ENCODE measurements at regions not wholly inside any gene's neighbourhood (a gene's known extent, or its start where the extent isn't known, plus 50 kb on each side); places are given as distances from the start of the nearest gene placed in this dataset.
A peak's percentile ranks its signal among the peaks of the same experiment; 100 is the strongest.
"Not testable (repeated sequence)": the region's sequence is repeated elsewhere in the genome, so short reads cannot be mapped to it uniquely, and the experiment has no call there.

DNA sequence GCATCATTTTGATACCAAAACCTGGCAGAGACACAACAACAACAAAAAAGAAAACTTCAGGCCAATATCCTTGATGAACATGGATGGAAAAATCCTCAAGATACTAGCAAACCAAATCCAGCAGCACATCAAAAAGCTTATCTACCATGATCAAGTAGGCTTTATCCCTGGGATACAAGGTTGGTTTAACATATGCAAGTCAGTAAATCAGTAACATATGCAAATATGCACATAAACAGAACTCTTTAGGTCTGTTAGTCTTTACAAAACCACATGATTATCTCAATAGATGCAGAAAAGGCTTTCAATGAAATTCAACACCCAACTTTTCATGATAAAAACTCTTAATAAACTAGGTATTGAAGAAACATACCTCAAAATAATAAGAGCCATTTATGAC is 587.5 kb upstream of the CELF4 start:
- H3K4me1 ChIP-seq (ENCODE audit: insufficient read depth); H3K79me2 ChIP-seq (replicated peaks; ENCODE audit: insufficient read depth); H3K4me3 ChIP-seq; H3K27me3 ChIP-seq (ENCODE audit: insufficient read depth); H3K27ac Mint-ChIP-seq; H3K4me3 Mint-ChIP-seq; H4K20me1 ChIP-seq (replicated peaks; ENCODE audit: insufficient read depth); H3K36me3 Mint-ChIP-seq (ENCODE audit: low read depth); H3K27me3 Mint-ChIP-seq (ENCODE audit: insufficient read depth, low read depth, poor library complexity); H2AFZ ChIP-seq; H3K4me2 ChIP-seq; DNase-seq (ENCODE audit: low spot score); ATAC-seq; H3K4me1 Mint-ChIP-seq; H3K9me2 ChIP-seq (ENCODE audit: insufficient read depth); H3F3A ChIP-seq (replicated peaks; ENCODE audit: low read depth); H3K36me3 ChIP-seq (ENCODE audit: insufficient read depth); H3K27ac ChIP-seq (ENCODE audit: low read depth): not testable (repeated sequence)
- peaks cover 13% of the 10 kb centered on the region; the same call in 2 of the 3 replicates for H3K9me3 Mint-ChIP-seq

DNA sequence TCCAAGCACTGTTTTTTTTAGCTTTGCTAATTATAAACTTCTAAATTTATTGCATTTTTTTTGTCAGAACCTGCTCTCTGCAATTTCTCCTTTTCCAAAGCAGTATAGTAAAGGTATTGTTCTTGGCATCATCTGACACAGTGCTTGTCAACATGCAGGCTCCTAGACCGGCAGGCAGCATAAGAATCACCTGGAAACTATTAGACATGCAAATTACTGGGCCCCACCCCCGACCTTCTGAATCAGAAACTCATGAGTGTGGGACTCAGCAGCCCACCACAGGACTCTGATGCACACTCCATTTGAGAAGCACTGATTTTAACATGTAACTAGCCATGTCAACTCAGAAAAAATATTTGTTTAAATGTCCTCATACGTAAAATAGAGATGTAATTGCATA is 551.1 kb upstream of the CELF4 start:
- peaks cover 9% of the 10 kb centered on the region for H3K4me1 Mint-ChIP-seq
- Histone ChIP-seq H3K4me3 (no peak overlapping the region), H3K36me3 (ENCODE audit: insufficient read depth) (no peaks in the 10 kb centered on the region), H4K20me1 (replicated peaks; ENCODE audit: insufficient read depth) (no peaks in the 10 kb centered on the region), H3K4me1 (ENCODE audit: insufficient read depth) (no peaks in the 10 kb centered on the region), H3F3A (replicated peaks; ENCODE audit: low read depth) (no peaks in the 10 kb centered on the region), H3K27me3 (ENCODE audit: insufficient read depth) (no peaks in the 10 kb centered on the region), H3K4me2 (no peak overlapping the region), H3K27ac (ENCODE audit: low read depth) (no peak overlapping the region), H3K79me2 (replicated peaks; ENCODE audit: insufficient read depth) (no peaks in the 10 kb centered on the region), H3K9me2 (ENCODE audit: insufficient read depth) (no peaks in the 10 kb centered on the region), H2AFZ (no peak overlapping the region)
- H3K9me3 Mint-ChIP-seq: no peaks in the 10 kb centered on the region
- no peak overlapping the region for H3K27ac Mint-ChIP-seq
- no peak for TF ChIP-seq REST (IDR thresholded peaks at IDR 0.05; ENCODE audit: unreplicated experiment)
- TF ChIP-seq STAT1 (IDR thresholded peaks at IDR 0.05; ENCODE audit: unreplicated experiment): no peak
- TF ChIP-seq POLR2AphosphoS5 (IDR thresholded peaks at IDR 0.05; ENCODE audit: low read depth): no peak
- TF ChIP-seq EZH2phosphoT487 (IDR thresholded peaks at IDR 0.05; ENCODE audit: unreplicated experiment): no peak
- TF ChIP-seq CREB1 (CRISPR knock-in tag; IDR thresholded peaks at IDR 0.05; ENCODE audit: low read depth): no peak
- TF ChIP-seq EZH2 (IDR thresholded peaks at IDR 0.05; ENCODE audit: low read depth, unreplicated experiment): no peak
- ATAC-seq (peak; percentile 29; the same call in 2 of the 3 replicates), DNase-seq (ENCODE audit: low spot score) (peak; percentile 11)
- peaks cover 2% of the 10 kb centered on the region for H3K27me3 Mint-ChIP-seq (ENCODE audit: insufficient read depth, low read depth, poor library complexity)
- H3K4me3 Mint-ChIP-seq: no peak overlapping the region
- H3K36me3 Mint-ChIP-seq (ENCODE audit: low read depth): no peaks in the 10 kb centered on the region

DNA sequence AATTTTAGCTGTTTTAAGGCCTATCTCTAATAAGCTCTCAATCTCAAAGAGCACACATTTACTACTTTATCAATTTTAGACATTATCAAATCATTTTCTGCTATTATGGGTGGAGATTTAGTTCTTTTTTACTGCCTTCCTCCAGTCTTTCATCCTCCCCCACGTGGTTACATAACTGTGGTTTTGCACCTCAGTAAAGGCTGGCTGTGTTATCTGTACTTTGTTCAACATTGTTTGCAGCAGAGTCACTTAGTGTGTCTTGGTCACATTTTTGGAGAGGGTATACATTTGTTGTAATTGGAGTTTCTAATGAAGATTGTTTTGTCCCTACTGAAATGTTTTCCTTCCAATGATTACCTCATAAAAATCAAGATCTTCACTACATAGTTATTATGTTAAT is 549.6 kb upstream of the CELF4 start:
- Histone ChIP-seq H3K9me2 (ENCODE audit: insufficient read depth) (no peaks in the 10 kb centered on the region), H3K36me3 (ENCODE audit: insufficient read depth) (no peaks in the 10 kb centered on the region), H3K79me2 (replicated peaks; ENCODE audit: insufficient read depth) (no peaks in the 10 kb centered on the region), H2AFZ (no peak overlapping the region), H3K4me2 (no peak overlapping the region), H3K4me3 (no peak overlapping the region), H3F3A (replicated peaks; ENCODE audit: low read depth) (no peaks in the 10 kb centered on the region), H3K4me1 (ENCODE audit: insufficient read depth) (no peaks in the 10 kb centered on the region), H4K20me1 (replicated peaks; ENCODE audit: insufficient read depth) (no peaks in the 10 kb centered on the region), H3K27me3 (ENCODE audit: insufficient read depth) (no peaks in the 10 kb centered on the region), H3K27ac (ENCODE audit: low read depth) (no peak overlapping the region)
- peaks cover 9% of the 10 kb centered on the region for H3K4me1 Mint-ChIP-seq
- DNase-seq (ENCODE audit: low spot score) (no peak), ATAC-seq (no peak)
- no peaks in the 10 kb centered on the region for H3K36me3 Mint-ChIP-seq (ENCODE audit: low read depth)
- peaks cover 5% of the 10 kb centered on the region; the same call in 1 of the 3 replicates for H3K9me3 Mint-ChIP-seq
- no peak overlapping the region for H3K4me3 Mint-ChIP-seq
- peaks cover 2% of the 10 kb centered on the region for H3K27me3 Mint-ChIP-seq (ENCODE audit: insufficient read depth, low read depth, poor library complexity)
- no peak overlapping the region for H3K27ac Mint-ChIP-seq
- TF ChIP-seq, protein P1, sequence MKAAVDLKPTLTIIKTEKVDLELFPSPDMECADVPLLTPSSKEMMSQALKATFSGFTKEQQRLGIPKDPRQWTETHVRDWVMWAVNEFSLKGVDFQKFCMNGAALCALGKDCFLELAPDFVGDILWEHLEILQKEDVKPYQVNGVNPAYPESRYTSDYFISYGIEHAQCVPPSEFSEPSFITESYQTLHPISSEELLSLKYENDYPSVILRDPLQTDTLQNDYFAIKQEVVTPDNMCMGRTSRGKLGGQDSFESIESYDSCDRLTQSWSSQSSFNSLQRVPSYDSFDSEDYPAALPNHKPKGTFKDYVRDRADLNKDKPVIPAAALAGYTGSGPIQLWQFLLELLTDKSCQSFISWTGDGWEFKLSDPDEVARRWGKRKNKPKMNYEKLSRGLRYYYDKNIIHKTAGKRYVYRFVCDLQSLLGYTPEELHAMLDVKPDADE (IDR thresholded peaks at IDR 0.05): no peak

Data from GM23338 (cell line).